A172 (cell line): ENCODE measurements at regions not wholly inside any gene's neighbourhood (a gene's known extent, or its start where the extent isn't known, plus 50 kb on each side); places are given as distances from the start of the nearest gene placed in this dataset.
A peak's percentile ranks its signal among the peaks of the same experiment; 100 is the strongest.
"Not testable (repeated sequence)": the region's sequence is repeated elsewhere in the genome, so short reads cannot be mapped to it uniquely, and the experiment has no call there.

Experiments
- DNase-seq: peaks from one replicate; pipeline ENCODE4 v3.0.0-alpha.2; 2015; ENCODE audit warnings: low spot score

DNA sequence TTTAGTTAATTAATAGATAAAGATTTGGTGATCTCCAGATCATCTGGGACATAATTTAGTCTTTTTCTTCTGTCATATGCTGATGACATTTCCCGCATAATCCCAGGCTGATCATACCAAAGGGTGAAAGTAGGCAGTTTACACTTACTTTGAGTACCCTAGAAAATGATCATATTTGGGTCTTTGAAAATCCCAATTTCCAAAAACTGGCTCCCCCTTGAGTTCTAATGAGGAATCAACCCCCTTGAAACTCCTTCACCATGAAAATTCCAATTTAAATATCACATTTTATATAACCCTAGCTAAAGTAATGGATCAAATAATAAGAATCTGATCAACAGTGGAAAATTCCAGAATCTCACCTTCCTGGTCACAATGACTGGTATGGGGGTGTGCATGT lies 223.4 kb downstream of the NAF1 start:
- no peak for DNase-seq

DNA sequence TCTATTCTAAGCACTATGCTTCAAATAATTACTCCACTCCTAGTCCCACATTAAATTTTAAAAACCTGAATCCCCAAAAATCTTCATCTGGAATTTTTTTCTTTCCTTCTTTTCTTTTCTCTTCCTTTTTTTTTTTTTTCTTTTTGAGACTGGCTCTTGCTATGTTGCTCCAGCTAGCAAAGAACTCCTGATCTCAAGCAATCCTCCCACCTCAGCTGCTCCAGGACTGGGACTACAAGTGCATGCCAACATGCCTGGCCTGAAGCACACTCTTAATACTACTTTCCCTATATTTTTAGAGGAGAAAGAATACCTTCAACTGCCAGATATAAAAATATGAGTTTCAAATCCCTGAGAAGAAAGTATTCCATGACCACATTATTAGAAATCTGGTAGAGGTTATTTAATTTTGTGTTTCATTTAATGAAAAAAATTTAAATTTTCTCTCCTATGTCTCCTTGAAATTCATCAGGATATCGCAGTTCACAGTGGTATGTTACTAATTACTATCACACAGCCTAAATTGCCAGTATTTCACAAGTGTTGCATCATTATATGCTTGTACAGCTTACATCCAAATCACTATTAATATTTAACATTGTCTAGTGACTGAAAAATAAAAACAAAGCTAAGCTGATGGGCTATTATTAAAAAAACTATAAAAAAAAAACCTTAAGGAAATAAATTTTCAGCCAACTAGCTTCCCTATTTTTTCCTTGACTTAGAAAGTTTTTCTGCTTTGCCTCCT lies 227.8 kb downstream of the NAF1 start:
- DNase-seq, result no peak

DNA sequence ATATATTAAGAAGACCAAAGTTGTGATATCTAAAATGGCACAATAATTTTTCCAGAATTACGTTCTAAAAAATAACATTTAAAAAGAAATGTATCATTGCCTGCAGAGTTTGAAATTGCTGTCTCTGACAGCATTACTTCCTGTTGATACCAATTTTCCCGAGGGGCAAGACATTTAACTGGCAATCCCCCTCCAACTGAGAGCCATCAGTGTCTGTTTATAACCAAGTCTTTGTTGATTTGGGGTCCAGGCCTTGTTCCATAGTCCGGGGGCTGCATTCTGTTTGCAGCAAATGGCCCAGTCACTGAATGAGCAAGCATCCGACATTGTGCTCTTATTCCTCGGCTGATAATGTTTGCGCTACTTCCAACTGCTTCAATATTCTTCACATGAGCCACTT lies 231.5 kb downstream of the NAF1 start:
- no peak for DNase-seq

DNA sequence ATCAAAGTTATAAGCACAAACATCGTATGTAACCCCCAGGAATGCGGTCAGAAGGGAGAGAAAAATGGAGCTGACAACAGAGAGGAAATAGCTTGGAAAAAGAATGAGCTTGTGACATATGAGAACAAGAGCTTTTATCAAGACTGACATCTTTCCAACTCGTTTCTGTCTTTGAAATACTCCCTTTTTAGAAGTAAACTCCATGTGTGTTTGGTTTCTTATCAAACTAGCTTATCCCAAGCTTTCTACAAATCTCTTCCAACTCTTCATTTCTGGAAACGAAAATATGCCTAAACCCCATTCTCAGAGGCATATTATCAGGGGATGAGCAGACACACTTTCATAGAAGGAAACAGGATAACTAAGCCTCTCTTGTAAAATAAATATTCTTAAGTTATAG lies 235.4 kb downstream of the NAF1 start:
- no peak for DNase-seq

DNA sequence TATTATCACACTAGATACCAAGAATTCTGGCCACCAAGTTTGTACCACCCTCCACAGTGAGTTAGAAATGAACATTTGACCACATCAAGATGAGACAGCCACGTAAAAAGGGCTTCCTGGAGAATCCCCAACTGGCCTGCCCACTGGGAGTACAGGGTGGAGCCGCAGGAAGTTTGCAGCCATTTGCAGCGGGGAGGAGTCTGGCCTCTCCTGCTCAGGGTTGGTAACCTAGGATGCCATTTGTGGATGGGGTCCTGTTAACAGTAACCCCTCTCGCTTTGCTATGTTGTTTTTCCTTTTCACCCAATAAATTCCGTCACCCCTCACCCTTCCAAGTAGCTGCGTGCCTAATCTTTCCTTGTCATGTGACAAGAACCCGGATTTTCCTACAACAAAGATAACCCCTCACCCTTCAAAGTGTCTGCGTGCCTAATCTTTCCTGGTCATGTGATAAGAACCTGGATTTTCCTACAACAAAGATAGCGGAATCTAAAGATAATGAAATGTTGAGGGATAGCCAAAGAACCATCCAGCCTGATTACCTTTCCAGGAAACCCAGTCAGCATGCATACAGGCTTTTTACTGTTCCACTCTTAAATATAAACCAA lies 245.4 kb downstream of the NAF1 start:
- no peak for DNase-seq

DNA sequence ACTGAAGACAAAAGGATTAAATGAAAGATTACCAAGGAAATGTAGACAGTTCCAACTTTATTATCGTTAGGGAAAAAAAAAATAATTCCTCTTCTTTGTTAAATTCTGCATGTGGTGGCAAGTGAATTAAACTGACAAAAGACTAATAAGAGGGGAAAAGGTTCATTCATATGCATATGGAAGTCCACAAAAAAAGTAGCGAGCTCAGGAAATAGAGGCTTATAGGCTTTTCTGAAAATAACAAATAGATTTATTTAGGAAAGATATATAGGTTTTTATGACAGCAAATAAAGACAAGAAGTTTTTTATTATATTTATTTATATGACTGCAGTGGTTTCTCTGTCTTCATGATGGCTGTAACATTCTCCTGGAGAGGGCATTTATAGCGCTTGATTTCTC lies 246.0 kb downstream of the NAF1 start:
- DNase-seq, result no peak

DNA sequence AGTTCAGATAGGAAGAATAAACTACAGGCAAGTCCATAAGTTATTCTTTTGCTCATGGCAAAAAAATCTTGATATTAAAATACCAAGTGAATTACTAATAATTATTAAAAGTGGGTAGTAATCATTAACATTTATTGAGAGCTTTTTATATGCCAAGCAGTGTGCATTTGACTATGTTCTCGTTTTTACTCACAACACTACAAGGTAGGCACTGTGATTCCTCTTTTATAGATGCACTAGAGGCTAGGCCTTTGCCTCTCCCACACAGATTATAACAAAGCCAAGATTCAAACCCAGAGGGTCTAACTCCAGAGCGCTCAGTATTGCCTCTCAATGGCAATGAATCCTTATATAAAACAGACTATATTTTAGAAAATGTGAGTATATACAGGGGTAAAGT lies 254.2 kb downstream of the NAF1 start:
- no peak for DNase-seq

DNA sequence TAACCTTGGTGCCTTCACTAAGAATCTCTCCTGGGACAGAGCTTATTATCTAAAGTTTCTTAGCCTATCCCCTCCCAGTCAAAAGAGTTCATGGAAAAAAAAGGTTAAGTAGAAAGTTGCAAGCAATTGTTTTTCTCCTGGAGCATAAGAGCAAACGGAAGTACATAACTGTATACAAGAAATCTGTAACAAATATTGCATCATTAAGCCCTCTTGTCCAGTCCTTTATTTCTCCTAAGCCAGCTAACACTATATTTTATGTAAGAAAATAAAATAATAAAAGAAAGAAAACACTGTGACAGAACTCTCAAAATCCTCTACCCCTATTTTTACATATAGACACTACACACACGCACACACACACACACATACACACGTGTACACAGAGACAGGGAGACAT lies 255.3 kb downstream of the NAF1 start:
- no peak for DNase-seq

DNA sequence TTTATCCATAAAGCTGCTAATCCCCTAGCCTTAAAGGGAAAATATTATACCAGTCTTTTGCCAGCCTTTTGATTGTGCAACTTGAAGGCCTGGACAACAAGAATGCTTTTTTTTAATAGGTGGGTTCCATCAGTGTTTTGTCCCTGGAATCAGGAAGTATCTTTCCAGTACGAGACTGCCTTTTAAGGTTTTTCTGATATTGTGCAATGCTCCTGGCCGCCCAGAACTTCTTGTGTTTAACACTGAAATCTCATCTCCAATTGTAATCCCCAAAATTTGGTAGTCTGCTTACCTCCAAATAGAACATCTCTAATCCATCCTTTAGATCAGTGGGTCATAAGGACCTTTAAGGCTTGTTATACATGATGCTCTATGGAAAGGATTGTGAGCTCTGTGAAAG lies 256.7 kb downstream of the NAF1 start:
- DNase-seq, result no peak

DNA sequence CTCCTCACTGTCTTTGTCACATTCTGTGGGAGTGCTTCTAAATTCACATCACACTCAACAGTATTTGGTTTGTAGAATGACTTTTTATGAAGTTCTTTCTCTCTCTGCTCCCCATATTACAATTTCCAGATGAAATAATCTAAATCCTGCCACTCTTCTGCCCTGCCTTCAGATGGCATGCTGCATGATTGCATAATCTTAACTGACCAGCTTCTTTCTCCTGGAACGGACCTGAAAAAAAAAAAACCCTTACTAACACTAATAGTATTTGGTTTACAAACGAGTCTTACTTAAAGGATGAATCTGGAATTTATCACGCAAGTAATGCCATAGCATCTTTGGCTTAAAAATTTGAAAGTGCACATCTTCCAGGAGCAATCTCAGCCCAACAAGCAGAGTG lies 272.3 kb downstream of the NAF1 start:
- no peak for DNase-seq

DNA sequence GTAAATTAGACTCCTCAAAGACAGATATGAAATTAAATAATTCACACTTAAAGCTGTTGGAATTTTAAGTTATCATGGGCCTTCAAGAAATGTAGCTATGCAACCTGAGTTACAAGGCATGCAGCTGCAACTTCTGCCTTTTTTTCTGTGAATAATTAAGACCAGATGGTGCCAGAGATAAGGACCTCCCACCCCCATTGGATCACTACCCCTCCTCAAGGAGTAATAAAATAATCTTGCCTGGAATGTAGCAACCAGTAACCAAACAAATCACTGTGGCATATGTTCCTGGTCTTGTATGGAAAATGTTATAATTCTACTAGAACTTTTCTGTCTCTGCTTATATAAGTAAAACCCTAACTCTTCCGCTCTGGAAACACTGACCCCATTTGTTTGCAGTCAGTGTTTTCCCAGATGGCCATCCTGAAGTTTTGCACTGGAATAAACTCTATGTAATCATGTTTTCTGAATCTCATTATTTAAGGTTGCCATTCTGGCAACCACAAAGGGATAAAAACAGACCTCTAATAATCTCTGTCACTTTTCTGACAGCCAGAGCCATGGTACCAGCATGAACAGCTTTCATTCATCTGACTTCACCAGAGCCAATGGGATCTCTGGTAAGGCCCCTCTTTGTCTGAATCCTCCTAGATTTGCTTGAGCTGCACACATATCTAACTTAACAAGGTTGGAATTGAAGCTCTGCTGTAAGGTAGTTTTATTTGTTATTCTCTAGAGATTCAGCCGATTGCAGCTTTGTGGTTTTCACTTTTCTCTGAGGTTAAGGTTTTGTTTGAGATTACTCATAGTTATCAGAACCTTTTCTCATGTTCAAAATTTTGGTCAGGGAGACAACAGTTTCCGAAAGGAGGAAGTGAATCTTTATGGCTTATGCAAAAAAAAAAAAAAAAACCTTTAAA lies 274.6 kb downstream of the NAF1 start:
- peak; percentile 1 for DNase-seq

DNA sequence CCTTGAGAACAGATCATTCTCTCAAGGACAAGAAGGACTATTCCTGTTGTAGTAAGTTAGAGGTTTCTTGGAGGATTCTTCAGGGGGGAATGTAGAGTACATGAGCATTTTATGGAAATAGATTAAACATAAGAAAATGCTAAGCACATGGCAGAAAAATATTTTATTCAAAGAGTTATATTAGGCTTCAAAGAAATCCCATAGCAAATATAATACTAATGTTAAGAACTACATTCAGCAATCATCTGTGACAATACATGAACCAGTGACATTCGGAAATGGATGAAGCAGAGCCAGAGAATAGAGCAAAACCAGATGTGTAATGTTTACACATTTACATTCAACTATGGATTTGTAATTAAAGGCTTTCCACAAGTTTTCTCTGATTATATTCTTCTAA lies 288.6 kb downstream of the NAF1 start:
- DNase-seq, result no peak

DNA sequence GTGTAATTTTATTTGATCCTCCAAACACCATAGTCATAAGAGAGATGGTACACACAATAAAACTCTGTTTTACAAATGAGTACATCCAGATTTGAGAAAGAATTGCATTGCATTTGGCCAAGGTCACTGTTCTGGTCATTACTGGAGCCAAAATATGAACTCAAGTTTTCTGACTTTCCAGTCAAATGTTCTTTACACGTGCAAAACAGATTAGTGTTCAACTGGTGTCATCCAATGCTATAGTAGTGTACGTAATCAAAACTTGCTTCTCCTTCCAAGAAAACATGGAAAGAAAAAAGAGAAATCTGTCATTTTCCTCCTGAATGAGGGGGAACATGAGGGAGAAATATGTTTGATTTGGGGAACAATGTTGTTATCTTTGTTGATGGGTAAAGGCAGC lies 291.9 kb downstream of the NAF1 start:
- no peak for DNase-seq

DNA sequence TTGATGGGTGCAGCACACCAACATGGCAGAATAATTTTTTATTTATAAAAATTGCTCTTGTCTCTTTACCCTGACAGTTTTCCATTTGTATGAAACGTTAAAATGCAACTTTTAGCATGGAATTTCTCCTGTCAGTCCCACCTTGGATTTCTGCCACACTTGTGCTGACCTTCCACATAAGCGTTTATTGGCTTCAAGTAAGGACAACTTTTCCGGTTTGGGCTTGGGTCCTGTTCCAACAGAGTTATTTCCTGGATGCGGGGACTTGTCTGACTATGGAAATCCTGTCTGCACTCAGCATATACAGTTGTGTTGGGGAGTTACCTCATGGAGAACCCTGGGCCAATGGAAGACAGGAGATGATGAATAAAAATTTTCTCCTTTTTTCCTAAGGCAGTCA lies 294.7 kb downstream of the NAF1 start:
- DNase-seq, result no peak

DNA sequence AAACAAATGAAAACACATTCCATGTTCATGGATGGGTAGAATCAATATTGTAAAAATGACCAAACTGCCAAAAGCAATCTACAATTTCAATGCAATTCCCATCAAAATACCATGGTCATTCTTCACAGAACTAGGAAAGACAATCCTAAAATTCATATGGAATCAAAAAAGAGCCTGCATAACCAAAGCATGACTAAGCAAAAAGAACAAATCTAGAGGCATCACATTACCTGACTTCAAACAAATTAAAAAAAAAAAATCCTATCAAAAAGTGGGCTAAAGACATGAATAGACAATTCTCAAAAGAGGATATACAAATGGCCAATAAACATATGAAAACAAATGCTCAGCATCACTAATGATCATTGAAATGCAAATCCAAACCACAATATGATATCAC lies 297.5 kb downstream of the NAF1 start:
- no peak for DNase-seq

DNA sequence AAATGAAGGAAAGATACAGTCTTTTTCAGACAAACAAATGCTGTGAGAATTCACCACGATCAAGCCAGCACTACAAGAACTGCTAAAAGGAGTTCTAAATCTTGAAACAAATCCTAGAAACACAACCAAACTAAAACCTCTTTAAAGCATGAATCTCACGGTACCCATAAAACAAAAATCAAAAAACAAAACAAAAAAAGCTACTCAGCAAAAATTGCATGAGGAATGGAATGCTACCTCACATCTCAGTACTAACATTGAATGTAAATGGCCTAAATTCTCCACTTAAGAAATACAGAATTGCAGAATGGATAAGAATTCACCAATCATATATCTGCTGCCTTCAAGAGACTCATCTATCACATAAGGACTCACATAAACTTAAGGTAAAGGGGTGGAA lies 300.1 kb downstream of the NAF1 start:
- DNase-seq, result no peak

DNA sequence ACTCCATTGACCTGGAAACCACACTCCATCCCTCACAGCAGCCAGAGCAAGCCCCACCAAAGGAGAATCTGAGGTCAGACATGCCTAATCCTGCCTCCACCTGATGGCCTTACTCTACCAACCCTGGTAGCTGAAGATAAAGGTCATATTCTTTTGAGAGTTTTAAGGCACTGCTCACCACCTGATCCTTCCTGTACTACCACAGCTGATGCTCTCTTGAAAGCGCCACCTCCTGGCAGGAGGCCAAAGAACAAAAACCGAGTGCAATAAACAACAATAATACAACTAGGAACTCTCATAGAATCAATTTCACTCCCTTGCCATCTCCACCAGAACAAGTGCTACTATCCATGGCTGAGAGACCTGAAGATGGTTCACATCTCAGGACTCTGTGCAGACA lies 301.6 kb downstream of the NAF1 start:
- no peak for DNase-seq

DNA sequence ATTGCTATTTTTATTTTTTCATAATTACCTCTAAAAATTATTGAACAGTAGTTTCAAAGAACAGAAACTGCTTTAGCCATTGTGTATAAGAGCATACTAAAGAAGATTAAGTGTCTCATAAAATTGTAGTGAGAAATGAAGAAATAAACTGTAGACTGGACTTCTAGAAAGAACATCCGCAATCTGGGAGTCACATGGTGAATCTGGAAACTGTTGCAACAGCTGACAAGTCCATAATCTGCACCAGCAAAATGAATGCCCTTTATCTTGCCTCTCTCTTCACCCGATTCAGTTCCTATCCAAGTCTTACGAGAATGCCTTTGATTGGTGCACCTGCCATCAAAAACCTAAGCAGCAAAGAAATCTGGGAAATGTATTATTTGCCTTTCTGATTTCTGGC lies 312.9 kb downstream of the NAF1 start:
- no peak for DNase-seq

DNA sequence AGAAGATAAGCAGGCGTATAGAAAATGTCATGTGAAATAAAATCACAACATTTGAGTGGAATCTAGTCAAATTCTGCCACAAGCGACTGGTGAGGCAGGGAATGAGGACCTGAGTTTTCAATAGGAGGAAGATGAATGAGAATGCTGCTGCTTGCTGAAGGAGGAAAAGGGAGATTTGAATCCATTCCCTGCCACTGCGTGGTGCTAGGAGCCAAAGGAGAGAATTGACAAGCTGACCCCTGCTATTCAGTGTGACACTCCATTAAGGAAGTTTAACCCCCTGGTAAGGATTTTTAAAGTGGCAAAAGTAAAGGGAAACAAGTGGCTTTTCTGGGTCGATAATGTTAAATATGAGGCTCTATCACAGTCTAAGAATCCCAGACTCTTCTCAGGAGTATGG lies 314.0 kb downstream of the NAF1 start:
- no peak for DNase-seq

DNA sequence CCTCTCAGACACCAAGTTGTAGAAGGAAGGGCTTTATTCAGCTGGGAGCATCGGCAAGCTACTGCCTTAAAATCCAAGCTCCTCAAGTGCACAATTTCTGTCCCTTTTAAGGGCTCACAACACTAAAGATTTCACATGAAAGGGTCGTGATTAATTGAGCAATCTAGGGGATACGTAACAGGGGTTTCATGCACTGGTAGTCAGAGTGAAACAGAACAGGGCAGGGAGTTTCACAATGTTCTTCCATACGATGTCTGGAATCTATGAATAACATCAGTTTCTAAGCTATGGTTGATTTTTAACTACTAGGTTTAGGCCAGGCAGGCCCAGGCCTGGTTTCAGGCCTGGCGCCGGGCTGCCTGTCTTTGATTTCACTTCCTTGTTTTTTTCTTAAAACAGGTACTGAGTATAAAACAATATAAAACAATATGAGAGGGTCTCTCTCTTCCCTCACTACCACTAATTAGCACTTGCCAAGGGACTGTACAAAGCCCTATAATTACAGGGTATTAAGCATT lies 315.4 kb downstream of the NAF1 start:
- not testable (repeated sequence) for DNase-seq

DNA sequence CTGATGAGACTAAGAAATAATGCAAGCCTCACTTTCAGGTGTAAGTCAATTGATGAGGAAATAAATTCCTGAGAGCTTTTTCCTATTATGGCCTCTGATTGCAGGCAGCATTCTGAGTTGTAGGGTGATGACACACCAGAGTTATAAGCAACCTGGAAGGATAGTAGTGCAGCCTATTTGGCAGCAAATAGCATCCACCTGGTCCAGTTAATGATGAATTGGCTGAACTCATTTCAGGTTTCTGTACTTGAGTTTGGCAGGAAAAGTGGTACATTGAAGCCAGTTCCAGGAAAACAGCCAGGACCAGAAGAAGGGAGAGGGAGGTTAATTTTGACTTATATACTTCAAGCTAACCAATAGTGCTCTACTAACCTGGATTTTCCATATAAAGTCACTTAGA lies 316.8 kb downstream of the NAF1 start:
- DNase-seq, result no peak

DNA sequence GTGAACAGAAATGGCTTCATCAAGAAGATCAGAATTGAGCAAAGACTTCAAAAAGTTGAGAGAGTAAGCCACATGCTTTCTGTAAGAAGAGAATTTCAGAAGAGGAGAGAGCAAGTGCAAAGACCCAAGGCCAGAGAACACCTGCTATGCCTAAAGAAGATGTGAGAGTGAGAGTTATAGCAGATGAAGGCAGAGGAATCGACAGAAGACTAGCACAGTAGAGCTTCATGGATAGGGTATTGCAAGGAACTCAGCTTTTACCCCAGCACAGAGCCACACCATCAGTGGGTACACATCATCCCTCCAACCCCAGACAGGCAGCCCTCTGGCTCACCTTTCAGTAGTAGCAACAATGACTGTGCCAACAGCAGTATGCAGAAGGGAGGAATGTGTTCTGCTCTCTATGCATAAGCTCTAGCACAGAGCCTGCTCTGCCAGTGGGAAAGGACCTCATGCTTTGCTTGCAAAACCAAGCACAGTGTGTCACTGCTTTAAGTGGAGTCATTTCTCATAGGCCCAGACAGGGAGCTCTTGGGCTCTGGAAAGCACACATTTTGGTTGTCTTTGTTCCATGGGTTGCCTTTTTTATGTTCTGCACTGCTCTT lies 318.6 kb downstream of the NAF1 start:
- no peak for DNase-seq
